OCI-LY7 (cell line): ENCODE measurements at regions not wholly inside any gene's neighbourhood (a gene's known extent, or its start where the extent isn't known, plus 50 kb on each side); places are given as distances from the start of the nearest gene placed in this dataset.

Source experiments
- CTCF ChIP-seq: fragments of 200-600 bp; sonication (generic); conservative IDR thresholded peaks from 2 replicates; pipeline ENCODE4 v1.5.1; 2014; ENCODE audit warnings: mild to moderate bottlenecking, antibody characterized with exemption, low read length, moderate library complexity, mixed read lengths
- EZH2phosphoT487 ChIP-seq: fragments of 200-600 bp; sonication (generic); IDR thresholded peaks from 2 replicates; pipeline ENCODE4 v1.6.1; 2018; ENCODE audit warnings: low read depth, borderline replicate concordance, mild to moderate bottlenecking, mixed run types, antibody characterized with exemption, low read length, moderate library complexity, mixed read lengths

- TF ChIP-seq CTCF (no peak), EZH2phosphoT487 (no peak)
Observed at GRCh38 chr4:79657379-79657778, 249.4 kb upstream of the GK2 start.
